ENCODE measurements at regions not wholly inside any gene's neighbourhood (a gene's known extent, or its start where the extent isn't known, plus 50 kb on each side); places are given as distances from the start of the nearest gene placed in this dataset.

GRCh38 chr3:70532806-70533205, 220.4 kb upstream of the MDFIC2 start:
- TF ChIP-seq, protein P1, sequence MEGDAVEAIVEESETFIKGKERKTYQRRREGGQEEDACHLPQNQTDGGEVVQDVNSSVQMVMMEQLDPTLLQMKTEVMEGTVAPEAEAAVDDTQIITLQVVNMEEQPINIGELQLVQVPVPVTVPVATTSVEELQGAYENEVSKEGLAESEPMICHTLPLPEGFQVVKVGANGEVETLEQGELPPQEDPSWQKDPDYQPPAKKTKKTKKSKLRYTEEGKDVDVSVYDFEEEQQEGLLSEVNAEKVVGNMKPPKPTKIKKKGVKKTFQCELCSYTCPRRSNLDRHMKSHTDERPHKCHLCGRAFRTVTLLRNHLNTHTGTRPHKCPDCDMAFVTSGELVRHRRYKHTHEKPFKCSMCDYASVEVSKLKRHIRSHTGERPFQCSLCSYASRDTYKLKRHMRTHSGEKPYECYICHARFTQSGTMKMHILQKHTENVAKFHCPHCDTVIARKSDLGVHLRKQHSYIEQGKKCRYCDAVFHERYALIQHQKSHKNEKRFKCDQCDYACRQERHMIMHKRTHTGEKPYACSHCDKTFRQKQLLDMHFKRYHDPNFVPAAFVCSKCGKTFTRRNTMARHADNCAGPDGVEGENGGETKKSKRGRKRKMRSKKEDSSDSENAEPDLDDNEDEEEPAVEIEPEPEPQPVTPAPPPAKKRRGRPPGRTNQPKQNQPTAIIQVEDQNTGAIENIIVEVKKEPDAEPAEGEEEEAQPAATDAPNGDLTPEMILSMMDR (conservative IDR thresholded peaks at IDR 0.05), result no peak
- no peak for TF ChIP-seq ZFX (IDR thresholded peaks at IDR 0.05)
- no peak overlapping the region for H3K27ac ChIP-seq

DNA sequence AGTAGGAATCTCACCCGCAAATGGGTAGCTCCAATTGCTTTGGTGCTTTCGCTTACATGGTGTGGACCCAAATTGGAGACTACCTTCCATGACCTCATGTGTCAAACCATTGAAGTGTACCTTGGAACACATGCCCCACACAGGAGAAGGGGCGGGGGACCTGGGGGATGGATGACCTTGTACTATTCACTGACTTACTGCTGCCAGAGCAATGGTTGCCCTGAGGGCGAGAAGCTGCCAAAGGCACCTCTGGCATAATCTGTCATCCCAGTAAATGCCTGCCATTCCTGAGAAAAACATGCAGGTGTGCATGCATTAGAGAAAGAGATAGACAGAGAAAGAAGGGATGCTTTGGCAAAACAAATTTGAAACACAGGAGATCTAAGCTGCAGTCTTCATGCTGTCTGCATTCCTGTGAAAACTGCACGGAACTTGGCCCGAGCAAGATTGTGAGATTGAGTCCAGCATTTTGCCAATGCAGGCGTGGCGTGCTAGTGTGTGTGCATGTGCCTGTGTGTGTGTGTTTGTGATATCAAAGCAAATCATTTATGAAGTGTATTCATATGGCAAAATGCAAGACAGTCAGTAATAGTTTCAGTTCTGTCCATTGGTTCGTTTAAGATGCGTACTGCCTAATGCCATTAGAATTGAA, 219.5 kb upstream of the MDFIC2 start:
- TF ChIP-seq, protein P1 (conservative IDR thresholded peaks at IDR 0.05), result no peak
- no peak for TF ChIP-seq ZFX (IDR thresholded peaks at IDR 0.05)

DNA sequence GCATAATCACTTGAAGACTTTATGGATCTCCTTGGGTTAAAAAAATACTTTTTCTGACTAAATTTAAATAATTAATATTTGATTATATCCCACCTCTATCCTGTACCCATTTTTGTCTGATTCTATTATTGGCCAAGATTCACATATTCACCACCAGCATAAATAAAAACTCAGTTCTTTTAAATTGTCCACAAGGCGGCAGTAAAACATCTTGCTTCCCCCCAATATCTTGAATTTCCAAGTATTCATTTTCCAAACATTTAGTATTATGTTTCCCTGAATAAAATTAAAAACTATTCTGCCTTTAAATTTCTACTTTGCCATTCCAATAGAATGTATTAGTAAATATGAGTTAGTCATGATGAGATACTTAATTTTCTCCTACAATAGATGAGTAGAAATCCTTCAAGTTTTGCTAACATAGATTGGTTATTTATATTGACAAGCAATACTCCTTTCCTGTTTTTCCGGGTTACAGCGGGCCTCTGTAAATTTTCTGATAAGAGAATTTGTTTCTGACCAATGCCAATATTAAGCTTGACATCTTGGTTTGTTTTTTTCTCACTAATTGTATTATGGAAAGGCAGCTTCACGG, 218.7 kb upstream of the MDFIC2 start:
- TF ChIP-seq ZFX (IDR thresholded peaks at IDR 0.05), result no peak
- TF ChIP-seq, protein P1 (conservative IDR thresholded peaks at IDR 0.05), result peak; percentile 81
- no peak overlapping the region for H3K27ac ChIP-seq

More for the DNA sequence above, 219.5 kb upstream of the MDFIC2 start:
- H3K27ac ChIP-seq, result no peak overlapping the region

DNA sequence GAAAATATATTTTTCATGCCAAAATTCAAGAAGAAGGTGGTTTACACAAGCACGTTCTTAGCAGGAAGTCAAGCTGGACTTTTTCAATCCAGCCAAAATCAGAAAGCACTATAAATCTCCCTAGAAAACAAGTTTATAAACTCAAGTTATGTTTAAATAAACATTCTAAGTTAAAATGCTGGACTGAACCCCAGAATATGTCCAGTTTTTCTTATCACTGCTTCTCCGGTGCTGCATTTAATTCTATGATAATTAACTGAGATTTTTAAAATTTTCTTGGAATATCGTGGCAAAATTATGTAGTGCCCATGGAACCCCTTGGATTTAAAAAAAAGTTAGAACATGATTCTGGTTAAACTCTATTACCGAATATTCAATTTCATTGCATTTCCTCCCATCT, 218.2 kb upstream of the MDFIC2 start:
- H3K27ac ChIP-seq, result no peak overlapping the region
- TF ChIP-seq, protein P1 (conservative IDR thresholded peaks at IDR 0.05), result no peak
- no peak for TF ChIP-seq ZFX (IDR thresholded peaks at IDR 0.05)

DNA sequence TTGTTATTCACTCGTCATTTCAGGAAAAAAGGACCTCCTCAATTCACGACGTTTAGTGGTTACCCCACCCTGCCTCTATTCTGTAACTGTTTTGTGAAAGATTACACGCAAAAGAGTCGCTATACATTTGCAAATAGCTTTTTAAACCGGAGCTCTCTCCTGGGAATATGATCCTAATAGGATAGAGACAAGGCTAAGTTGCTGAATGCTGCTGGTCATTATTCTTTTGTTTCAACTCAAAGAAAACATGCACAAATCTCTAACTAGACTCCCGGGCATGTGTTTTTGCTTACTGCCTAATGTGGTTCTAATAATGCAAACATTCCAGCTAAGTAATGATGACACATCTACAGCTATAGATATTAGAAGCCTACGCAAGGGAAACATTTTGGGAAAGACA, 214.6 kb upstream of the MDFIC2 start:
- no peak overlapping the region for H3K27ac ChIP-seq
- TF ChIP-seq, protein P1 (conservative IDR thresholded peaks at IDR 0.05), result no peak
- no peak for TF ChIP-seq ZFX (IDR thresholded peaks at IDR 0.05)

DNA sequence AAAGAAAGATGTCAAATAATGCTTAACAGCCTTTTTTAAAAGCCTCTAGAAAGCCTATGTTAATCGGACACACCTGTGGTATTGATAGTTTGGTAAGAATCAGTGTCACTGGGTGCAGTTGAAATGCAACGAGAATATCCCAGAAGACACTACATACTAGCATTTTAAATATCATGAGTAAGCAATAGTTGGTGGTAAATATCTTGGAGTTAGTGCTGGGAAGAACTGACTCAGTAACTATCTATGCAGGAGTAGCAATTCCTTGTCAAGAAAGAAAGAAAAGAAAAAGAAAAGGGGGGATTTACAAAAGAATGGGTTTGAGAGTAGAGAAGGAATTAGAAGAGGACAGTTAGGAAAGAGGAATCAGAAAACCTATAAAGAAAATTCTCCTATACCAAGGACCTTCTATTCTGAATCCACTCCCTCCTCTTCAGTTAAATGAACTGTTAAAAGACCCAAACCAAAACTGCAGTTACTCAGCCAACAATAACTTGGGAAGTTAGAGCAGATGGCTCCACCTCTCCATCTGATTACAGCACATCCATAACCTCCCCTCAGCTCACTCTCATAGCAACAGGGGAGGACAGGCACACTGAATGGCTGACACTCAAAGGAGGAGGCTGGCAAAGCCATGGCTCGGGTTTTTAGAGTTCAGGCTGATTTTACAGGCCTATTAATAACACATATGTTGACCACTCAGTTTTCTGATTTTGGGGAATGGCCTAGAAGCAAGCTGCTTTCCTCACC, 207.6 kb upstream of the MDFIC2 start:
- no peak overlapping the region for H3K27ac ChIP-seq
- no peak for TF ChIP-seq ZFX (IDR thresholded peaks at IDR 0.05)
- TF ChIP-seq, protein P1 (conservative IDR thresholded peaks at IDR 0.05), result no peak

DNA sequence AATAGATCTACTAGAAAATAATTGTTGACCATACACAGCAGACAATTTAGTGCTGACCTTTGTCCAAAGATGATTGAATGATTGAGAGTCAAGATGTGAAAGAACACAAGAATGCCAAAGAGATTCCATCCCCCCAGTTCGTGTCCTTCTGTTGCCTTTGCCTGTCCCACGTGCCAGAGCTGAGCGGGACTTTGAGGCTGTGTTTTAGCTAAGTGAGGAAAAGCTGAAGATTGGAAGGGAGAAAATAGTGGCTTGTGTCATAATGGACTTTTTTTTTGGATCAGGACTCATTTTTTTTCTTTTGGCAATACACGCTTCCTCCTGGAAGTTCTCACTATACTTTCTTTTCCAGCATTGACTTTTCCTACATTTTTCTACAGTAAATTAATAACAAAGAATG, 206.6 kb upstream of the MDFIC2 start:
- H3K27ac ChIP-seq, result no peak overlapping the region
- TF ChIP-seq, protein P1 (conservative IDR thresholded peaks at IDR 0.05), result no peak
- no peak for TF ChIP-seq ZFX (IDR thresholded peaks at IDR 0.05)

Data from C4-2B (cell line).